Left colon (tissue), 2 donors: ENCODE measurements at regions not wholly inside any gene's neighbourhood (a gene's known extent, or its start where the extent isn't known, plus 50 kb on each side); places are given as distances from the start of the nearest gene placed in this dataset.
"Not testable (repeated sequence)": the region's sequence is repeated elsewhere in the genome, so short reads cannot be mapped to it uniquely, and the experiment has no call there.

Experiments used
- ATAC-seq: fragments of 200-7000 bp; cut with Tn5 transposase; one replicate; pipeline ENCODE4 v1.9.1; 2020; ENCODE audit warnings: mild to moderate bottlenecking, moderate library complexity
- DNase-seq, 2 donors: peaks; one replicate each; pipeline ENCODE4 v3.0.0-alpha.2; 2020
- intact Hi-C, 2 donors: fragments of 100-400 bp; cut with DNase I in 1 of 2; cut with micrococcal nuclease in 1 of 2; formaldehyde crosslinking; loops; one replicate each; pipeline versions ENCODE4 v1.11.2 to v1.14.0; 2022; cut with DNase I, micrococcal nuclease
- donor health status: DM: no; HTN: no; CAD: no.
- donor health status: DM: yes; HTN: yes; CAD: no.

DNA sequence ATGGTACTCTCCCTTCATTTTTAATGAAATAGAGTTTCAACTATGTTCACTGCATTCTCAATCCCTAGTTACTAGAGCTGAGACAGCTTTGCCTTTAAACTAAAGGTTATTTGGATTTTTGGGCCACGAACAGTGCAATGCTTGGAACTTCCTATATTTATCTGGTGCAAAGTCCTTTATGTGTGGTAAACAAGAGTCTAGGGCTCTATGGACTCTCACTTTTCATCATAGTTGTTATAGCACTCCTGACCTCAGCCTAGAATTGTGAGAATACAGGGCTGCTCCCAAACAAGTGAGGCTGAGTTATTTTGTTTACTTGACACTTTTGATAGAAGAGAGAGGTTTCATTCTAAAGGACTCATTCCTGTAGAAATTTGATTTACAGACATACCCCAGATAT, 144.9 kb upstream of the POMZP3 start:
- intact Hi-C loops, ATAC-seq, DNase-seq: not testable (repeated sequence)

GRCh38 chr7:76763977-76764376, 136.9 kb upstream of the POMZP3 start:
- peak; percentile 64 for ATAC-seq
- intact Hi-C loops, DNase-seq: not testable (repeated sequence)

- peak; percentile 71 for ATAC-seq
- intact Hi-C loops, DNase-seq: not testable (repeated sequence)
These were observed 133.6 kb upstream of the POMZP3 start for GRCh38 chr7:76760546-76761220.

DNA sequence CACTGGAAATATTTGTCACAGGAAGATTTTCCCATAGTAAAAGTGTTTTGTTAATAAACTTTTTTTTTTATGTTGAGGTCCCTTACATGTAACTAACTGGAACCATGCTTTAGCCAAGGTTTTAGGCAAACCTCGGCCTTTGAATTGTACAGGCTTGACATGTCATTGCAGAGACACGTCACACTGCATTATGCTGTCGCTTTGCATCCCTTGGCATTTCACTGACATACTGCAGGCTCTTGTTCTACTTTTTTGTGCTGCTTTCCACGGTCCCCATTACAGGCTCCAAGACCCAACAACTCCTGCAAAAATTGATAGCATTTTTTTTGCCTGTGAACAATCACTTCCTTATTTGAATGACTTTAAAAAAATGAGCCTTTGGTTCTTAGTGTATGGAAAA, 112.5 kb upstream of the POMZP3 start:
- DNase-seq, intact Hi-C loops, ATAC-seq: not testable (repeated sequence)

DNA sequence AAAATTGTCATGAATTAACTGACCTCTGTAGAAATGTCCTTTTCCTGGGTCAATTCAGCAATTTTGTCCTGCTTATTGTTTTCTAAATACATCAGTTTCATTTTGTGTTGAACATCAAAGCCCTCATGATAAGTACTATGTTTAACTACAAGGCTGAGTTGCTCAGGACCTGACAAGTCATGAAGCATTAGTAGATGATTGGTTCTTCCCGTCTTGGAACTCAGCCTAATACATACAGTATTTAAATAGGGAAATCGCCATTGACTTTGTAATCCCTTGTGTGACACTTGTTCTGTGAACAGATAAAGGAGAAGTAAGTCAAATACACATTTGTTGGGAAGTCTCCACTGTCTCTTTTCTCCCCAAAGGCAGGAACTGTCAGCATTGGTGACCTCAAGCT, 109.6 kb upstream of the POMZP3 start:
- DNase-seq, intact Hi-C loops, ATAC-seq: not testable (repeated sequence)

GRCh38 chr7:76736091-76736490, 109.0 kb upstream of the POMZP3 start:
- DNase-seq, ATAC-seq, intact Hi-C loops: not testable (repeated sequence)

DNA sequence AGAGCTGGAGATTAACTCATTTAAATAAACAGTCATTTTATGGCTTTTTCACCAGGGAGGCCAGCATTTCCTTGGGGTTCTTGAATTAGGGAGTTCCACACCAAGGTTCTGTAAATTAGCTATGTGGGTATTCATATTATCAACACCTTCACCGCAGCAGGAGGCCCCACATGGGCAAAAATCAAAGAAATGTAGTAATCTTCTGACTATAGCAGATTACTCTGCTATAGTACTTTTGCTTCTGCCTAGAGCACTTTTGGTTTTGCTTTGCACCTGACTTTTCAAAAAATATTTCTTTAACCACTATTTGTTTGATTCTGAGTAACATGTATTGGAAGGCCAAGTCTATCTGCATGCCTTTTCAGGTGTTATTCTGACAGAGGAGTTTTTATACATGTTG, 108.6 kb upstream of the POMZP3 start:
- ATAC-seq, intact Hi-C loops, DNase-seq: not testable (repeated sequence)

DNA sequence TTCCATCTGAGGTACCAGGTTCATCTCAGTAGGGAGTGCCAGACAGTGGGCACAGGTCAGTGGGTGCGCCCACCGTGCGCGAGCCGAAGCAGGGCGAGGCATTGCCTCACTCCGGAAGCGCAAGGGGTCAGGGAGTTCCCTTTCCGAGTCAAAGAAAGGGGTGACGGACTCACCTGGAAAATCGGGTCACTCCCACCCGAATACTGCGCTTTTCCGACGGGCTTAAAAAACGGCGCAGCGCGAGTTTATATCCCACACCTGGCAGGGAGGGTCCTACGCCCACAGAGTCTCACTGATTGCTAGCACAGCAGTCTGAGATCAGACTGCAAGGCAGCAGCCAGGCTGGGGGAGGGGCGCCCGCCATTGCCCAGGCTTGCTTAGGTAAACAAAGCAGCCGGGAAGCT, 101.5 kb upstream of the POMZP3 start:
- intact Hi-C loops, ATAC-seq: not testable (repeated sequence)
- DNase-seq: peak; percentile 47 to 55

DNA sequence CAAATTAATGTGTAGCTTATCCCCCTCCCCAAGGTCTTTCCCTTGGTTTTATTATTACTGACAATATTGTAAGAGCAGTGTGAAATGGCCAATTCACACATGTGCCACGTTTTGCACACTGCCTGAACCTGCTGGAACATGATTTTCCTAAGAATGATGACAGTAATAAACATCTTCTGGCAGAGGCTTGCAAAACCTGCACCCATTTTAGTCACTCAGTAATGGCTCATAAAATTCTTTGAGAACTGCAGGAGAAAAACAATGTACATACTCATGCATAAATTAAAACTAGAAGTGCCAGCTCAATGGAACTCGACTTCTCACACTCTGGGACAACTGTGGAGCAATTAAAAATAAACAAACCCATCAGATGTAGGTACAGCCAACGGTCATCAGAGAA, 96.8 kb upstream of the POMZP3 start:
- DNase-seq, intact Hi-C loops: not testable (repeated sequence)
- ATAC-seq: peak; percentile 63

- DNase-seq, ATAC-seq, intact Hi-C loops: not testable (repeated sequence)
These were observed 89.5 kb upstream of the POMZP3 start for GRCh38 chr7:76716551-76716950.

DNA sequence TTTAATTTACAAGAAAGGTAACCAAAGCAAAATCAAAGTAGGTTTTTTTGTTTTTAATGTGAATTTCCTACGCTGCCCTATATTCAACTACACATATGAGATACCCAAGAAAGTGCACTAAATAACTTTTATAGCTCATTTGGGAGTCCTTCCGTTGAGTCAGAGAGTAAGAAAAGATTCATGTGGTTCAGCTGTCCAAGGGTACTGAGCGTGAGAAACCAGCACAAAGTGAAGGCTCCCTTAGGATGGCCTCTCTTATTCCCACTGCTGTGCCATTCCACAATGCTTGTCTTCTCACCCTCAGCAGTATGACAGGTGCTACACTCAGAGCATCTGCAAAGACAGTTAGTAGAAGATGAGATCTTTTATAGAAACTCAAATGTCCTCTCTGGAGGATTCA, 85.8 kb upstream of the POMZP3 start:
- DNase-seq, intact Hi-C loops, ATAC-seq: not testable (repeated sequence)

DNA sequence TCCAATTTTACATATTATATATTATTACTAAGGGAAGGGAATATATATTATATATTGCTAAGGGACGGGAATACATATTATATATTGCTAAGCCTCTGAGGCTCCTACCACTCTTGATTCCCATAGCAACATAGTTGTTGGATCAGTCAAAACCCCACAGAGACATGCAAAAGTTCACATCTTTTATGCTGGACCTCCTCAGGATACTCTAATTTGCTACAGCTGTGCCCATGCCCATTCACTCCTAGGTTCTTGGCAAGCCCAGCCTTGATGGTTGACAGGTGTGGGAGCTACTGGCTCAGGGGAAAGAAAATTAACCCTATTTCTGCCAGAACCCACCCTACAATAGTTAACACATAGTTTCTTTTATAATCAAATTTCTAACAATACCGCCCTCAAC, 84.6 kb upstream of the POMZP3 start:
- intact Hi-C loops, ATAC-seq: not testable (repeated sequence)

GRCh38 chr7:76709703-76710102, 82.6 kb upstream of the POMZP3 start:
- DNase-seq, intact Hi-C loops, ATAC-seq: not testable (repeated sequence)

More for the DNA sequence above, 84.6 kb upstream of the POMZP3 start:
- DNase-seq: not testable (repeated sequence)

DNA sequence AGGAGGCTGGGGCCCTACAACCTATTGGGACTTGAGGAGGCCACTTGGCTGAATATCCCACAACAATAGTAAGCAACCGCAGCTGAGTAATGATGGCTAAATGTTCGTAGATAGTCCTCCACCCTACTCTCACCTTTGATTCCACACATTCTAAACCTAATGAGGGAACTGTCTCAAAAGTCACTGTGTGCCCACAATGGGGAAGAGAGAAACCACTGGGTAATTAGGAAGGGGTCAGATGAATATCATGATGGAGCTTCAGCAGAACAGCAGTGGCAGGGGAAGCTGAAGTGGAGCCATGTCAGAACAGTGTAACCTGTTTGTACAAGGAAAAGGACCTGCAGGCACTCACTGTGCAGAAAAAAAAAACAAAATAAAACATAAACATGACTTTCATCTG, 81.4 kb upstream of the POMZP3 start:
- ATAC-seq, intact Hi-C loops, DNase-seq: not testable (repeated sequence)

- ATAC-seq, DNase-seq, intact Hi-C loops: not testable (repeated sequence)
These were observed 76.7 kb upstream of the POMZP3 start for GRCh38 chr7:76703815-76704214.

DNA sequence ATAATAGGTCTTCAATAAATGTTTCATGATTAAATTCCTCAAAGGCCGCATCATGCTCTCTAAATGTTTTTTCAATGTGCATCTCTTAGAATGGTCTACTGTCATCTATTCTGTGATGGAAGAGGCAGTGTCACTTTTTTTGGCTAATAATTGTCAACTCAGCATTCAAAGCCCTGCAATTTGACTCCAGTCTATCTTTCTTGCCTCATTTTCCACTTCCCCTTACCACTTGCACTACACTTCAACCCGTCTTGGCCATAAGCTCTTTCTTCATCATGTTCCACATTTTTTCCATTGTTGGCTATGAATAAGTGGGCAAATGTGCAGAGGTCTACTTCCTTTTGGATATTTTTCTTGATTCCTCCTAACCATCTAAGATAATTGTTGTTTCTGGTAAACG, 59.2 kb upstream of the POMZP3 start:
- DNase-seq, ATAC-seq, intact Hi-C loops: not testable (repeated sequence)

DNA sequence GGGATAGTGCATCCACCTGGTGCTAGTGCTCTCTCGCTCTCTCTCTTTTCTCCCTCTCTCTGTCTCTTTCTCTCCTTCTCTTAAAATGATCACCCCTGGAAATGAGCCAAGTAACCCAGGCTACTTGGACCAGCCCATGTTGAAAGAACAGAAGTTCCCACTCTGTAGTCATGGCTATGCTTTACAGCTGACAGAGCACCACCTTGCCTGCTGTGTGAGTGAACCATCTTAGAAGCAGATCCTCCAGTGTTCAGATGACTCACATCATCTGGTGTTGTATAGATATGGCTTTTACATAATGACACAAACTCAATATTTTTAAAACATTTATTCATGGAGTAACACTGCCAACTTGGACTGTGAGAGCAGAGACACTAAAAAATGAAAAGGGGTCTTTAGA, 57.7 kb upstream of the POMZP3 start:
- ATAC-seq, DNase-seq, intact Hi-C loops: not testable (repeated sequence)

DNA sequence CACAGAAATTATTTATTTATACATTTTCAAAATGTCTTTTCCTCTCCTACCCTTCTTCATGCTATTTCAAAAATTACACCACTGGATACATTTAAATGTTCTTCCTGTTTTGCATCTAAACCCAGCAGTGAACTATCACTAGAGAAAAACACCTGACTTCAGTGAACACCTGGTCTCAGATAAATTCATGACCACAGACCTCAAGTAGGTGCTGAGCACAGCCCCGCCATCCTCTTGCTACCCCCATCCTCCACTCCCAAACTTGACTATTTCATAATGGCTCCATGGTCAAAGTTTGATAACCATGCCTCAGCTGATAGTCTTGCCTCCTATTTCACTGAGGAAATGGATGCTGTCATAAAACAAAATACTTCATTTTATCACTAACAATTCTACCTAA, 56.6 kb upstream of the POMZP3 start:
- DNase-seq, intact Hi-C loops, ATAC-seq: not testable (repeated sequence)

- intact Hi-C loops, DNase-seq, ATAC-seq: not testable (repeated sequence)
These were observed 54.7 kb upstream of the POMZP3 start for GRCh38 chr7:76681810-76682209.

GRCh38 chr7:76679174-76679573, 52.1 kb upstream of the POMZP3 start:
- intact Hi-C loops, ATAC-seq, DNase-seq: not testable (repeated sequence)
